ENCODE measurements at regions not wholly inside any gene's neighbourhood (a gene's known extent, or its start where the extent isn't known, plus 50 kb on each side); places are given as distances from the start of the nearest gene placed in this dataset.

- TF ChIP-seq ZNF462 (CRISPR knock-in tag; IDR thresholded peaks at IDR 0.05) (no peak), REST (IDR thresholded peaks at IDR 0.05; ENCODE audit: unreplicated experiment) (no peak), ZNF114 (CRISPR knock-in tag; IDR thresholded peaks at IDR 0.05) (no peak)
Observed at GRCh38 chr1:38118976-38119375, 72.4 kb upstream of the POU3F1 start (continued).

GRCh38 chr1:38117444-38117887, 70.9 kb upstream of the POU3F1 start:
- H3K36me3 ChIP-seq (ENCODE audit: insufficient read depth): no peaks in the 10 kb centered on the region
- no peak overlapping the region for H3K27ac ChIP-seq (ENCODE audit: low read depth)
- peaks cover 18% of the 10 kb centered on the region; the same call in 1 of the 2 replicates for H3K4me1 ChIP-seq (ENCODE audit: insufficient read depth)
- H3K4me3 Mint-ChIP-seq: no peak overlapping the region
- H3K79me2 ChIP-seq (replicated peaks; ENCODE audit: insufficient read depth): no peaks in the 10 kb centered on the region
- H3K36me3 Mint-ChIP-seq (ENCODE audit: low read depth): peaks cover 8% of the 10 kb centered on the region; the same call in 2 of the 3 replicates
- TF ChIP-seq ZNF114 (CRISPR knock-in tag; IDR thresholded peaks at IDR 0.05) (no peak), ETS1 (IDR thresholded peaks at IDR 0.05) (no peak), ZNF331 (CRISPR knock-in tag; IDR thresholded peaks at IDR 0.05; ENCODE audit: low read depth) (no peak), CREB1 (CRISPR knock-in tag; IDR thresholded peaks at IDR 0.05; ENCODE audit: low read depth) (no peak)
- ATAC-seq (no peak), DNase-seq (ENCODE audit: low spot score) (no peak)
- H4K20me1 ChIP-seq (replicated peaks; ENCODE audit: insufficient read depth): no peaks in the 10 kb centered on the region
- peaks cover 7% of the 10 kb centered on the region for H3K27me3 Mint-ChIP-seq (ENCODE audit: insufficient read depth, low read depth, poor library complexity)
- peaks cover 5% of the 10 kb centered on the region; the same call in 1 of the 2 replicates for H3K9me2 ChIP-seq (ENCODE audit: insufficient read depth)
- H3K27me3 ChIP-seq (ENCODE audit: insufficient read depth): no peaks in the 10 kb centered on the region
- no peaks in the 10 kb centered on the region for H3K9me3 Mint-ChIP-seq
- H2AFZ ChIP-seq: no peak overlapping the region
- H3K27ac Mint-ChIP-seq: no peak overlapping the region
- H3K4me3 ChIP-seq: no peak overlapping the region
- H3F3A ChIP-seq (replicated peaks; ENCODE audit: low read depth): no peaks in the 10 kb centered on the region
- H3K4me2 ChIP-seq: no peak overlapping the region
- peaks cover 34% of the 10 kb centered on the region for H3K4me1 Mint-ChIP-seq

Data from GM23338 (cell line).